HG03095 (cell line): ENCODE measurements at regions not wholly inside any gene's neighbourhood (a gene's known extent, or its start where the extent isn't known, plus 50 kb on each side); places are given as distances from the start of the nearest gene placed in this dataset.
"Not testable (repeated sequence)": the region's sequence is repeated elsewhere in the genome, so short reads cannot be mapped to it uniquely, and the experiment has no call there.

Experiments used
- ATAC-seq: cut with Tn5 transposase; IDR thresholded peaks from one replicate; pipeline ENCODE4 v1.9.1; 2021; ENCODE audit warnings: moderate library complexity; ENCODE audit not compliant: unreplicated experiment

DNA sequence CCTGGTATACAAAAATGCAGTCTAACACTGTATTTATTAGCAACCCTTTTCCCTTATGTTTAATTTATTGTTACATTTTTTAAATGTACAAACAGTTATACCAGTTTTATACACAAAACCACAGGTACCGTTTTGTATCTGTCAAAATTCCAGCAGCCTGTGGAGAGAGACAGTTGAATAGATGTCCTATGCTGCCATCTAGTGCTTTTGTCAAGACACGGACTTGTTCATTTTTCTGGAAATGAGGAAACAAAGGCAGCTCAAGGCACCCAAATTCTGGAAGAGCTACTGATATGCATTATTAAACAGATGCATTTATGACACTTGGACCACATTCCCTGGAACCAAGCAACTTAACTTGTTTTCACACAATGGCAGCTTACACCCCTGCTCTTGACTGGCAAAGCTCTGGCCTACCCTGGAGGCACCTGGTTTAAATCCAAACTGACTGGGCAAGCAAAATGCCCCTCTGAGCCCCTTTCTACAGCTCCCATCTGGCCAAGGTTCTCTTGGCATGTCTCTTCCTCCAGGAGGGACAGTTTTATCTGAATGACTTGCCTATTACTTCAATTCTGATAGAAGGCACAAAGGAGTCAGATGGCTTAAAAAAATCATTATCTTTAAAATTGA lies 286.9 kb upstream of the PRKD1 start:
- no peak for ATAC-seq

DNA sequence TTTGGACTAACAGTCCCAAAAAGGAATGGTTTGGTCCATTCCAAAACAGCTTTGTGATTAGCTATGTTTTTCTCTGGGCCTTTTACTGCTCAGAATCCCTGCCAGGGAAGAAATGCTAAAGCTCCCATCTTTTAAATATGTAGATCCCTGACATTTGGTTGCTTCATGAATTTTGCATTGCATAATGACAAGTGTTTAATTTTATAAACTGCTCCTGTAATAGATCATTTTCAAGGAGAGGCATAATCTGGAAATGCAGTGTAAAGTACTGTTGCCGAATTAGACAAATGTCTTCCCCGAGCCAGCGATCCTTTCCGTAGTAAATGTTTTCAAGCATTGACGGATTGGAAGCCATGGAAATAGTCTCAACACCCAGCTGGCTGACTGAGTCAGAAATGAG lies 291.3 kb upstream of the PRKD1 start:
- ATAC-seq = no peak

DNA sequence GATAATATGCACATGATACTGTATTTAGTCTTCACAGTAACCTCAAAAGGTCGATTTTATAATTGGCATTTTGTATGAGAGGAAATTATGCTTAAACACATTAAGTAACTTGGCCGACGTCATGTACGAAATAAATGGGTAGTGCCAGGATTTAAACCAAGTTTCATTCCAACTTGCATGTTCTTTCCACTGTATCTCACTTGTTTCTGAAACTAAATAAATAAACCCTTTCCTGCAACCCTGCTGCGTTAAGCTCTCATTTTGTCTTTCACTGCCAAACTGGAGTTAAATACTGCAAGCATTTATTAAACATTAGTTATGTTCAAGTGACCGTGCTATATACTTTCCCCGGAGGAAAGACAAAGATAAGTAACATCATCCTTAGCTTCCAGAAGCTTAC lies 293.9 kb upstream of the PRKD1 start:
- no peak for ATAC-seq

DNA sequence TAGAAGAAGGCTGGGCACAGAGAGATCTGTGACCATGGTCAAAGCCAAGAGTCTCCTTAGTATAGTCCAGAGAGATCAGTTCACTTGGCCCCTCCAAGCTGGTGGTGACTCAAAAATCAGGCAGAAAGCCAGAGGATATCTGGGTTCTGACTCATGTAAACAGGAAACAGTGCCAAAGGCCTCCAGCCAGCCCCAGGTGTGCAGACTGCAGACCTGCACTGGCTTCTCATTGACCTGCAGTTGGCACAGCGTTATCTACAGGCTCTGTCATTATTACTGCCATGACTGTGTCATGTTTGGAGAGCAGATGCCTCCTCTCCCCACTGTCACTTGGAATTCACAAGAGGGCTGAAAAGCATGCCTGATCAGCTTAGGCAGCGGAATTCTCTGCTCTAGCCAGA lies 295.7 kb upstream of the PRKD1 start:
- ATAC-seq = no peak

DNA sequence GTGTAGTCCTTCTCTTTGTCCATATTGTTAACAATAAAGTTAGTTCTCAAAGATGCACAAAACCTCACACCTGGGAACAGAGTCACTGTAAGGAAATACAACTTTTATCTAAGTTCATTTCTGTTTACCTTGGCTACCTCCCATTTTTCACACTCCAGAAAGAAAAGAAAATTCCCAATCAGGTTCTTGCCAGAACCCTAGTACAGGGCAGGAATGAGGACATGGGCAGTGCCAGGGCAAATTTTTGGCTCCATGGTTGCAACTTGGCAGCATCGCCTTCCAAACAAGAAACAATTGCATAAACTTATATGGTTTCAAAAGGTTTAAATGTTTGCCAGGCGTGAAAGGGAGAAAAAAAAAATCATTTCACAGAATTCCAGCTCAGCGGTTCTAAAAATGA lies 296.3 kb upstream of the PRKD1 start:
- no peak for ATAC-seq

DNA sequence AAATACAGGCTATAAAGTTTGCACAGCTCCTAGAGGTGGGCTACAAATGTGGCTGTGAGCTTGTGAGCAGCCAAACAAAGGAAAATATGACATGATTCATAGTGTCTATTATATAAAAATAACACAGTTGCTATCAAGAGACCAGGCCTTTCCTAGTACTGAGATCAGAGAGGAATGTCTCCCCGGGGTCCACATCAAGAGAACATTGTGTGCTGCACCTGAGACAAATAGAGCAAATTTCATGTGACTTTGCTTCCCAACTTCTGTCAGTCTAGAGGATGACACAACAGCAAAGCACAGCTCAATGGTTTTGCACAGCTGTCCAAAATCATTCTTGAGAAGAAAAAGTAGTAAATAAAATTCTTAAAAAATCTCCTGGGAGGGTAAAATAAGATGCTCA lies 297.5 kb upstream of the PRKD1 start:
- no peak for ATAC-seq

DNA sequence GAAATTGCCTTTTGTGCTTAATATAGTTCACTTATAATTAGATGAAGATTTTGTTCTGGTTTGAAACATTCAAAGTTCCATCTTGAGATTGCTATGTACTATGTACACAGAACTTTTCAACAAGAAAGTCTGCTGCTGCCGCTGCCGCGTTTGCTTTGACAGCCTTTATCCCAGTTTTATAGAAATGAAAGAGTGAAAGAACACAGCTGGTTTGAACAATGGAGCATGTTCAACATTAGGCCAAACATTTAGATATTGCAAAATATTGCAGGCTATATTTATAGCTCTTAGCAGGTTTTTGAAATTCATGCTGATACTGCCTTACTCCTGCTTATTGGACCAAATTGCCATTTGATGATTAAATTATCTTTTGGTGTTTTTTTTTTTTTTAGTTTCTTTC lies 299.8 kb upstream of the PRKD1 start:
- ATAC-seq = no peak

DNA sequence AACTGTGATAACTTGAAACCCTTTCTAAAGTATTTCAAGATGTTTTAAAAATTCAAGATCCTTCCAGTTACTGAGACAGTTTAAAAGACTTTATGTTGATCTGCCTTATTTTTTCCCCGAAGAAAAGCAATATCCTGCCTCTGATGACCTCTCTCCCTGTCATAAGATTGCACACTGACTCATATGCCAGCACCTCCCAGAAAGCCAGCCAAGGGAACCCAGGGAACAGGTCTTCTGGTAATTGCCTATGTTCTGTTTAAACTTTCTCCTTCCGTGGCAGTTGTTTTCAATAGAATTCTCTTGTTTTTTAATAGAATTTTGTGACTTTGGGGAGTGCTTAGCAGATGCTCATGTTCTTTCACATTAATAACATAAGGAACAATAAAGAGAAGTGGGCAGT lies 300.2 kb upstream of the PRKD1 start:
- ATAC-seq = no peak

DNA sequence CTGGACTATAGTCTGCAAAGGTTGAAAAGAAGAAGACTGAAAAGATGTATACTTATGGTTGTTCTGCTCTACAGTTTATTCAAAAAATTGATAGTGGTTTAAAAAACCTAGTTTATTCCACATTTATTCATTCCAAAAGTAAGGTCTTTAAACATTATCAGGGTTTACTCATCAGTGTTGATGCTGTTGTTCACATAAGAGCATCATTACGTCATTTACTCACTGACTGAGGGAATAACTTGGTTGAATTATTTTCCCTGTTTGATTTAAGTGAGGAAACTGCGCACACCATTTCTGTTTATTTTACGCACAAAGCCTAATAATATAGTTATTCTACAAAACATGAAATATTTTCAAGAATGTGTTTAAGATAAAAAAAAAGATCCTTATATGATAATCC lies 303.1 kb upstream of the PRKD1 start:
- ATAC-seq = no peak

DNA sequence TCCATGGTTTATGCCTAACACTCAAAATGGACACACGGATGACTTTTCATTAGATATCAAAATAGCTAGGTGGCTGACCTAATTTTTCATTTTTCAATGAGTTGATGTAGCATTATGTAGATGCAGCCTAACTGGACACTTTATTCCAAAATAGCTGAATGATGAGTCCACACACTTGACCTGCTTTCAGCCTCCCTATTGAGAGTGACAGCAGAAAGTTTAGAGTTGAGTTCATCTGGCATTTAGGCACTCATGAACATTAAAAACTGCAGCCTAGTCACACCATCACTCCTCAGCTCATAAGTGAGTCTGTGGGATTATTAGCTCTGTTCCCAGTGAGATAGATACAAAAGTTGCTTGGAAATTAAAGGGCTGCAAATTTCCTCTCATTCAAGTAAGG lies 307.3 kb upstream of the PRKD1 start:
- ATAC-seq = no peak

DNA sequence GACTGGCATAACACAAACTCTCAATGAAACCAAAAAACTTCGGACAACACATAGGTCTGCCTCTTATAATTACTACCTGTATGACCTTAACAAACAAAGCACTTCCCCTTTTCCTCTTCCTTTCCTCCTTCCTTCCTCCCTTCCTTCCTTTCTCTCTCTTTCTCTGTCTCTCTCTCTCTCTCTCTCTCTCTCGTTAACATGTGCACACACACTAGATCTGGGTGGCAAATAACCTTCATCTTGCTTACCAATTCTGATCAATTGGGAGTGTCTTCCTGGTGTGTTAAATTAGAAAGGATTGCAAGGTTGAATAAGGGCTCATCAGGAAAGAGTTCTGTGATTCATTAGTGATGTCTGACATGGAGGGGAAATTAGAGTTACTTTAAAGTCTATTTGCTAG lies 307.8 kb upstream of the PRKD1 start:
- no peak for ATAC-seq

DNA sequence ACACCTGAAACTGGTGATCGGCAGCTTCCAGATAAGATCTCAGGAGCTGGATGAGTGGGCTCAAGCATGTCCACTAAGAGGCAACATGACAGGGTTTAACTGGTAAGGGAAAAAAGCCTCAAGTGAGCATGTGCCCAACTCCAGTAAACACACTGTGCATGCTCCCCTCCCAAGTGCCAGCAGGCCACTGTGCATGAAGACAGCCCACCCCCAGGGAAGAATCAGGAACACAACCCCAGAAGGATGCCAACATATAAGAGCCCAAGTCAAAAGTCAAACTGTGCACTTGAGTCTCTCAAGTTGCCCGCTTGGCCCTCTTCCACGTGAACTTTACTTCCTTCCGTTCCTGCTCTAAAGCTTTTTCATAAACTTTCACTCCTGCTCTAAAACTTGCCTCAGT lies 311.3 kb upstream of the PRKD1 start:
- no peak for ATAC-seq

DNA sequence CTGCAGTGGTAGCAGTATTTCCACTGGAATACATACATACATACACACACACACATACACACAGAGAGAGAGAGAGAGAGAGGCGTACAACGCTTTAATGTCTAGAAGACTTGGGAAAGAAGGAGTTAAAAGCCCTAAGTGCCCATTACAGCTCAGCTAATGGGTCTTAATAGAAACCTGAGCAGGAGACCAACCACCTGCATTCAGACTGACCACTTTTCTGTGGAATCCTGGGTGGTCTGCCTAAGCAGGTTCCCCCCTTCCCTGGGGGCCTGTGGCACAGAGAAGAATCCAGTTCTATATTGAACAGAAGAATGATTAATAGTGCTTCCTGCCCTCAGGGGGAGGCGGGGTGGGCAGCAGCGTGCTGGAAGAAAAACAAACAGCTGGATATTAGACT lies 312.4 kb upstream of the PRKD1 start:
- ATAC-seq = no peak

DNA sequence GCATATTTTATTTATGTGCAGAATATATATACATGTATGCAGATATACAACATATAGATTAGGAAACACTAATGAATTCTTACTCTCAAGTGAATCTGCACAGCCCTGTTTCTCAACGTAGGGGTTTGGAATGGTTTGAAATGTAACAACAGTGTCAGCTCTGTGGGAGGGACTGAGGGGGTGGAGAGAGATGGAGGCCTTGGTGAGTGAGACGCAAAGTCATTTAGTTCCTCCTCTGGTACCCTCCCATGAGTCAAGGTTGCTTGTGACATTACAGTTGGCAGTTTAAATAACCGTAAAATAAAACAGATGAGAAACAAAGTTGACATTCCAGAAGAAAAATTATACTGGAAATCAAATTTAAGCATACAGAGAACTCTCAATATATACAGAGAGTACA lies 313.0 kb upstream of the PRKD1 start:
- no peak for ATAC-seq

DNA sequence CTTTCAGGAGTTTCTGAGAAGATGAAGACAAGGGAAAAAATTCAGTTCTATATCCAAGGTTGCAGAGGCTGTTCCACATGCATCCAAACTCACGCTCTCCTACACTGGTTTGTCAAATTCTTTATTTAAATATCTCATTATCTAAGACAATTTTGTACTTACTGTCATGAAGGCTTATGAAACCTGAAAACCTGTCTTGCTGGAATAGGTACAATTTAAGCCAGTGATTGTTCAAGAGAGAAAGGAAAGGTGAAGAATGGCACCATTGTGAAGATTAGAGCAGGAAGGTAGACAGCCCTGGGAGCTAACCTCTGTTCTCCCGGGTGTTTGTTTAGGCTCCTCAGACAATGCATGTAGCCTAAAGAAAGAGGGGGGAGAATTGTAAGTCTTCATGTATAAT lies 315.1 kb upstream of the PRKD1 start:
- no peak for ATAC-seq

DNA sequence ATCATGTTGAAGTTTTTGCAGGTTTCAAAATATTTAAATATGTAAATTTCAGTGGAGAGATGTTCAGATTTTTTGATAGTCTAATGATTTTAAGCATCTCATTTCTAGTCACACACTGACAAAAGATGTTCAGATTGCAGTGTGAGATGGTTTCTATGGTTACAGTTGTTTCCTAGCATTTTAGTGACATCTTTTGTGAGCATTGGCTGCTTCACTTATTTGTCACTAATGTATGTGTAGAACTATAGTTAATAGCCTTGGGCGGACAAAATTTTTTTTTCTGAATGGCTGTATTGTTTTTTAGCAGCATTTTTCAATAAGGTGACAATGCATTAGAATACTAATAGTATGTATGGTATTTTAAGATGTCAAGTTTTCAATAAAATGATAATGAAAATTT lies 315.6 kb upstream of the PRKD1 start:
- no peak for ATAC-seq

DNA sequence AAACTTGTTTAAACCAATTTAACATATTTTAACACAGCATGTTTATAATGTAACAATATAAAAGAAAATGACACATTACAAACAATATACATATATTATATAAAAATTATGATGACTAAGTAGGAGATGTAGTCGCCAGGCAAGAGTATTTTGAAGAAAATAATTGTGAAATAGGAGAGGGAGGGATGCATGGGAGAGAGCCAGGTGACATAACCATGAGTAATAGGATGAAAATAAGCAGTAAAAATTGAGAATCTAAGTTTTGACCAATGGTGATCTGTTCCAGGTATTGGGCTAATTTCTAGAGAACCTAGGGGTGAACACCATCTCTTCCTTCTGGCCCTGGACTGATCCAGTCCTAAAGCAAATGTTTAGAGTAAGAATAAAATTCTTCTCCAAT lies 315.2 kb upstream of the G2E3 start:
- no peak for ATAC-seq

DNA sequence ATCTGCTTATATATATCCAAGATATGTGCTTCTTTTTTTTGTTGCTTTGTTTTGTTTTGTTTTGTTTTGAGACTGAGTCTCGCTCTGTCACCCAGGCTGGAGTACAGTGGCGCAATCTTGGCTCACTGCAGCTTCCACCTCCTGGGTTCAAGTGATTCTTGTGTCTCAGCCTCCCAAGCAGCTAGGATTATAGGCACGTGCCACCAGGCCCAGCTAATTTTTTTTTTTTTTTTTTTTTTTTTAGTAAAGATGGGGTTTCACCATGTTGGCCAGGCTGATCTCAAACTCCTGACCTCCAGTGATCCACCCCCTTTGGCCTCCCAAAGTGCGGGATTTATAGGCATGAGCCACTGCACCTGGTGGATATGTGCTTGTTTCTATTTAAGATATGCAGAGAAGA lies 314.6 kb upstream of the G2E3 start:
- not testable (repeated sequence) for ATAC-seq

DNA sequence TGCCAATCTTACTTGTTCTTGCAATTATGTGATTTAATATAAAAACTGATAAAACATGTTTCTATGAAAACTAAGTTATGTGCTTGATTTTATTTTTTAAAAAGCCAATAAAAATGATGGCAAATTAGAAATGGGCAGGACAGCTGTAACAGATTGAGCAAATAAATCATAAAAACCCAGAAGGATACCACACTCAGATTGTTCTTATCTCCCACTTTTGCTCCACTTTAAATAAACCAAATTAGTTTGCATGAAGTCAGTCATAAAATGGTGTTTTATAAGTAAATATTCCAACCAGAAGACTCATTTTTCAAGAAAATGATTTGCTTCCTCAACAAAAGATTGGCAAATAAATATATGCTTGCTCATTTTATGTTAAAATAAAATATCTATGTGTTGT lies 307.9 kb upstream of the G2E3 start:
- ATAC-seq = no peak

DNA sequence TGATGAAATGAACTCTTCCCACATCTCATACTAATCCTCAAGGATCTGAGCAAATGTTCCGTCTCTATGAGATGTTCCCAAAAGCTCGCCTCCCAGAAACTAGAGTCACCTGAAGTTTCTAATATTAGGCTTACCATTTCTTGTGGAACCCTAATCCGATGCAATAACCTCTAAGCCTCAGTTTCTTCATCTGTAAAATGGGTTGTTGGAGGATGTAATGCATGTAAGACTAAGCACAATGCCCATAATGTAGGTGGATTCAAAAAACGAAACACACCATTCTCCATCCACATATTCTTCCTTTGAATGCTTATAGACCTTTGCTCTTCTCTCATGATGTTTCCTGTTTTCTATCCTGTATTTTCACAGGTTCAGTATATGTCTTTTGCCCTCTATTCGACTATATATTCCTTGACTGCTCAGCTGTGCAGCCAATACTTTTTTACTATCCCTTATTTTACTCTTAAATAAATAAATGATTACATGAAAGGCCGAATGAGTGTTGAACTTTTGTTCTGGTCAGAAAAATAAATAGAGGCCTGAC lies 307.3 kb upstream of the G2E3 start:
- ATAC-seq = no peak

DNA sequence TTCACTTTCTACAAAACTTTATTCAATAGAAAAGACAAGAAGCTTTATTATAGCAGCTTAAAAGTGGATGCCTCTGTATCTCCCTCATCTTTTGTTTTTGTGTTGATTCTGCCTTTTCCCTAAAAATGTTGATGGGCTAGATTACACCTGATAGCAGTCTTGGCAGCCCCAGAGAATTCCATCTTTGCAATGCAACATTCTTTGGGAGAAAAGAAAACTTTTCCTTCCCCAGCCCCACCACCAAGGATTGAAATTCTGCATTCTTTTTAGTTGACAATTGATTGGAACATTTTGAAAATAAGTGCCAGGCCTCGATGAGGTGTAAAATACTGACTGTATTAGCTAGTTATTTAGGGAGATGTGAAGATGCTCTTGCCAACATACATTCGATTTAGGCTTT lies 306.8 kb upstream of the G2E3 start:
- ATAC-seq = no peak

DNA sequence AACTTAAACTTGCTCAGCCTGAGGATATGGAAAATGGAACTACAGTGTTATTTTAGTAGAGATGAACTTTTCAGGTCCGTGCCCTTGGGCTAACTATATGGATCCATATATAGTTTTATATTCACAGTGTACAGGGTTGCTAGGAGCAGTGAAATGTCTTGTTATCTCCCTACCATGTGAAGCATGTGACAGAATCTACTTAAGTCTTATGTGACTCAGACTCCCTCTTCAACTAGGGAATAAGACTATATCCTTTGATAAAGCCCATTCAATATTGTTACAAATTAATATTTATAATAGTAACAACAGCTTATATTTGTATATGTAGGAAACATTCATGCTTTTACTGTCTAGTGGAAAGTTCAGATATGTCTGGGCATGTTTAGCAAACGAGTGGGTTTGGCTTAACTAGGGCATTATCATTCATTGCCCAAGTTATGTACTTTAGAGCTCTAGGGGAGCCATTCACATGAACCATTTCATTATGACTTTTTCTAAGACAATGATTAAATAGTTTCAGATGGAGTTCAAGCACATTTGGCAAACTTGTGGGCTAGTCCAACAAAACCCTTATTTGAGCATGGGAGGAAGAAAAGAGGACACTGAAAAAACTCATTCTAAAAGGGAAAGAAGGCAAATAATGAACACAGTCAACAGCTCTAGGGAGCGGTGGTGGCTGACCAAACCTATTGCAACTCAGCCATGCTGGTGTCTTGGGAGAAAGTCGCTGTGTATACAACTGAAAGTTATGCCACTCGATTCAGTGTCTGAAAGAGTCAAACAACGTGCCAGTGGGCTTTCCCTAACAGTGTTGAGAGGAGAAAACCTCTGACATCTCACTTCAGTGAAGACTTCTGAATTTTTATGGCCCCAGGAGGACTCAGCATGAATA lies 305.9 kb upstream of the G2E3 start:
- no peak for ATAC-seq
